SU-DHL-6 (cell line): ENCODE measurements at regions not wholly inside any gene's neighbourhood (a gene's known extent, or its start where the extent isn't known, plus 50 kb on each side); places are given as distances from the start of the nearest gene placed in this dataset.

Experiments
- H2AFZ ChIP-seq: fragments of 200-600 bp; sonication (generic); 2 replicates; pipeline ENCODE4 v1.6.1; 2014; ENCODE audit warnings: low read depth, mild to moderate bottlenecking, moderate library complexity, mixed read lengths, antibody characterized with exemption, low read length; ENCODE audit not compliant: severe bottlenecking
- H3F3A ChIP-seq: fragments of 200-600 bp; shearing (Covaris generic); 2 replicates; pipeline ENCODE4 v1.6.0; 2016; ENCODE audit warnings: antibody characterized with exemption, mild to moderate bottlenecking; ENCODE audit not compliant: insufficient read depth
- H3K27ac ChIP-seq: fragments of 200-600 bp; sonication (generic); 2 replicates; pipeline ENCODE4 v1.5.1; 2016; ENCODE audit warnings: low read depth, mild to moderate bottlenecking, low read length, moderate library complexity, mixed read lengths
- H3K27me3 ChIP-seq: fragments of 200-600 bp; sonication (generic), shearing (Covaris generic); 2 replicates; pipeline ENCODE4 v1.6.0; 2014; ENCODE audit warnings: mild to moderate bottlenecking, low read length
- H3K36me3 ChIP-seq: fragments of 200-600 bp; sonication (generic); 2 replicates; pipeline ENCODE4 v1.6.1; 2014; ENCODE audit warnings: mild to moderate bottlenecking, low read length, mixed read lengths
- H3K4me2 ChIP-seq: fragments of 300-600, 200-600 bp; shearing (Covaris generic), sonication (generic); 2 replicates; pipeline ENCODE4 v1.6.0; 2014; ENCODE audit warnings: low read length, low read depth, mild to moderate bottlenecking; ENCODE audit not compliant: poor library complexity, severe bottlenecking
- H3K4me3 ChIP-seq: fragments of 200-600 bp; sonication (generic); 2 replicates; pipeline ENCODE4 v1.5.1; 2014; ENCODE audit warnings: antibody characterized with exemption, low read length, mild to moderate bottlenecking, mixed read lengths; ENCODE audit not compliant: insufficient read depth, poor library complexity, severe bottlenecking
- H3K79me2 ChIP-seq: fragments of 200-600 bp; sonication (generic); 2 replicates; pipeline ENCODE4 v1.6.1; 2014; ENCODE audit warnings: mild to moderate bottlenecking, low read length, moderate library complexity; ENCODE audit not compliant: insufficient read depth
- H3K9ac ChIP-seq: fragments of 200-600 bp; sonication (generic); 2 replicates; pipeline ENCODE4 v1.7.0; 2014; ENCODE audit warnings: mild to moderate bottlenecking, low read length
- H3K9me2 ChIP-seq: fragments of 200-600 bp; sonication (generic); replicated peaks from 2 replicates; pipeline ENCODE4 v1.6.1; 2014; ENCODE audit warnings: low read length; ENCODE audit not compliant: insufficient read depth
- H3K9me3 ChIP-seq: fragments of 200-600 bp; sonication (generic); 2 replicates; pipeline ENCODE4 v1.6.1; 2014; ENCODE audit warnings: low read length, mixed read lengths; ENCODE audit not compliant: insufficient read depth
- H4K20me1 ChIP-seq: fragments of 200-600 bp; sonication (generic); 2 replicates; pipeline ENCODE4 v1.6.1; 2014; ENCODE audit warnings: low read depth, mild to moderate bottlenecking, antibody characterized with exemption, low read length, moderate library complexity, mixed read lengths
- CTCF ChIP-seq: fragments of 200-600 bp; sonication (generic); IDR thresholded peaks from one replicate; pipeline ENCODE4 v1.5.1; 2017; ENCODE audit warnings: antibody characterized with exemption, mild to moderate bottlenecking, low read length, moderate library complexity; ENCODE audit not compliant: insufficient read depth, poor library complexity, severe bottlenecking
- EZH2phosphoT487 ChIP-seq: fragments of 200-600 bp; sonication (generic), shearing (Covaris generic); conservative IDR thresholded peaks from 2 replicates; pipeline ENCODE4 v1.6.1; 2018; ENCODE audit warnings: mild to moderate bottlenecking, antibody characterized with exemption, low read length, moderate library complexity, mixed read lengths

GRCh38 chrX:69032601-69033000, 132.7 kb downstream of the PJA1 start:
- Histone ChIP-seq H3K4me2 (no peak overlapping the region), H3K9ac (no peak overlapping the region), H2AFZ (no peak overlapping the region), H3K27me3 (no peaks in the 10 kb centered on the region), H3F3A (no peaks in the 10 kb centered on the region), H3K27ac (no peak overlapping the region), H3K79me2 (no peaks in the 10 kb centered on the region), H3K4me3 (no peak overlapping the region), H4K20me1 (no peaks in the 10 kb centered on the region), H3K9me3 (no peaks in the 10 kb centered on the region), H3K9me2 (no peaks in the 10 kb centered on the region), H3K36me3 (no peaks in the 10 kb centered on the region)
- no peak for TF ChIP-seq EZH2phosphoT487
- no peak for TF ChIP-seq CTCF

- Histone ChIP-seq H3K9me2 (no peaks in the 10 kb centered on the region), H3K27me3 (no peaks in the 10 kb centered on the region), H3K4me3 (no peak overlapping the region), H3K9me3 (no peaks in the 10 kb centered on the region), H3K27ac (no peak overlapping the region), H3K4me2 (no peak overlapping the region), H3K36me3 (no peaks in the 10 kb centered on the region), H2AFZ (no peak overlapping the region), H3K79me2 (no peaks in the 10 kb centered on the region), H3F3A (no peaks in the 10 kb centered on the region), H3K9ac (no peak overlapping the region), H4K20me1 (no peaks in the 10 kb centered on the region)
- TF ChIP-seq EZH2phosphoT487 (no peak), CTCF (no peak)
Observed at GRCh38 chrX:69031971-69032391, 133.3 kb downstream of the PJA1 start.

- Histone ChIP-seq H4K20me1 (no peaks in the 10 kb centered on the region), H3K4me2 (no peak overlapping the region), H3K9ac (no peak overlapping the region), H2AFZ (no peak overlapping the region), H3K4me3 (no peak overlapping the region), H3K36me3 (no peaks in the 10 kb centered on the region), H3K9me2 (no peaks in the 10 kb centered on the region), H3F3A (no peaks in the 10 kb centered on the region), H3K9me3 (no peaks in the 10 kb centered on the region), H3K27me3 (no peaks in the 10 kb centered on the region), H3K27ac (no peak overlapping the region), H3K79me2 (no peaks in the 10 kb centered on the region)
- TF ChIP-seq EZH2phosphoT487 (no peak), CTCF (no peak)
Observed at GRCh38 chrX:69031181-69031580, 134.1 kb downstream of the PJA1 start.

- no peak overlapping the region for H3K9ac ChIP-seq
Observed at GRCh38 chrX:69029771-69030170, 135.5 kb downstream of the PJA1 start.

More at GRCh38 chrX:69029771-69030170, 135.5 kb downstream of the PJA1 start:
- Histone ChIP-seq H4K20me1 (no peaks in the 10 kb centered on the region), H3K9me3 (no peaks in the 10 kb centered on the region), H3K27me3 (no peaks in the 10 kb centered on the region), H2AFZ (no peak overlapping the region), H3F3A (no peaks in the 10 kb centered on the region), H3K36me3 (no peaks in the 10 kb centered on the region), H3K4me2 (no peak overlapping the region), H3K4me3 (no peak overlapping the region), H3K27ac (no peak overlapping the region), H3K9me2 (no peaks in the 10 kb centered on the region), H3K79me2 (no peaks in the 10 kb centered on the region)
- TF ChIP-seq CTCF (no peak), EZH2phosphoT487 (no peak)
